GM12875 (cell line): ENCODE measurements at regions not wholly inside any gene's neighbourhood (a gene's known extent, or its start where the extent isn't known, plus 50 kb on each side); places are given as distances from the start of the nearest gene placed in this dataset.

Experiments used
- H3K4me3 ChIP-seq: one replicate; pipeline ENCODE4 v1.5.1; 2011; ENCODE audit warnings: low read depth, low read length, control low read depth
- TF ChIP-seq, protein P1 (sequence below): IDR thresholded peaks from 2 replicates; pipeline ENCODE4 v1.5.1; 2011; ENCODE audit warnings: low read depth, mild to moderate bottlenecking, control low read depth, inconsistent platforms, low read length, moderate library complexity, borderline replicate concordance; ENCODE audit not compliant: insufficient read depth

DNA sequence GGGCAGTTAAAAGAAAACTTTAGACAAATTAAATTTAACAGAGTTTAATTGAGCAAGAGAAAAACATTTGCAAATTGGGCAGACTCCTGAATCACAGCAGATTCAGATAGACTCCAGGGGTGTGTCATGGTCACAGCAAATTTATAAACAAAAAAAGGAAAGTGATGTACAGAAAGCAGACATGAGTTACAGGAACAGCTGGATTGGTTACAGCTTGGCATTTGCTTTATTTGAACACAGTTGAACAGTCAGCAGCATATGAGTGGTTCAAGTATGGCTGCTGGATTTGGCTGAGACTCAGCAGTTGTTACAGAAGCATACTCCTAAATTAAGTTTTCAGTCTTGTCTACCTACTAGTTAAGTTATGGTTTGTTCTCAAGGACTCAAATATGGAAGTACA lies 82.3 kb upstream of the NYAP2 start:
- no peak overlapping the region for H3K4me3 ChIP-seq
- TF ChIP-seq, protein P1, sequence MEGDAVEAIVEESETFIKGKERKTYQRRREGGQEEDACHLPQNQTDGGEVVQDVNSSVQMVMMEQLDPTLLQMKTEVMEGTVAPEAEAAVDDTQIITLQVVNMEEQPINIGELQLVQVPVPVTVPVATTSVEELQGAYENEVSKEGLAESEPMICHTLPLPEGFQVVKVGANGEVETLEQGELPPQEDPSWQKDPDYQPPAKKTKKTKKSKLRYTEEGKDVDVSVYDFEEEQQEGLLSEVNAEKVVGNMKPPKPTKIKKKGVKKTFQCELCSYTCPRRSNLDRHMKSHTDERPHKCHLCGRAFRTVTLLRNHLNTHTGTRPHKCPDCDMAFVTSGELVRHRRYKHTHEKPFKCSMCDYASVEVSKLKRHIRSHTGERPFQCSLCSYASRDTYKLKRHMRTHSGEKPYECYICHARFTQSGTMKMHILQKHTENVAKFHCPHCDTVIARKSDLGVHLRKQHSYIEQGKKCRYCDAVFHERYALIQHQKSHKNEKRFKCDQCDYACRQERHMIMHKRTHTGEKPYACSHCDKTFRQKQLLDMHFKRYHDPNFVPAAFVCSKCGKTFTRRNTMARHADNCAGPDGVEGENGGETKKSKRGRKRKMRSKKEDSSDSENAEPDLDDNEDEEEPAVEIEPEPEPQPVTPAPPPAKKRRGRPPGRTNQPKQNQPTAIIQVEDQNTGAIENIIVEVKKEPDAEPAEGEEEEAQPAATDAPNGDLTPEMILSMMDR = no peak

DNA sequence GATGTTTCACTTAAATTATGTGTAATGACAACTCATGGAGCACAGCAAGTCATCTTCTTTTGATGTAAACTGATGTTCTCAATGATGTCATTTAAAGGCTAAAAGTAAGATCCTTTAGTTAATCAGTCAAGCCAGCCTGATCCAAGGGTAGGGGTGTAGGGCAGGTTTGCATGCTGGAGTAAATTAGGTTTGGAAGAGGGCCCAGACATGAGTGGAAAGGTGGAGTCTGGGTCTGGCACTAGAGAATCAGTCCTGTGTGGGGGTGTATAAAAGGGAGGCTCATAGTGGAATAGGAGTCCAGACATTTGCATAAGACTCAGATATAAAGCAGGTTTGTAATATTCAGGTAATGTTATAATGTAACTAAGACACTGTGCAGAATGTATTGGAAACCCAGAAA lies 88.8 kb upstream of the NYAP2 start:
- TF ChIP-seq, protein P1 = no peak
- H3K4me3 ChIP-seq = no peak overlapping the region

DNA sequence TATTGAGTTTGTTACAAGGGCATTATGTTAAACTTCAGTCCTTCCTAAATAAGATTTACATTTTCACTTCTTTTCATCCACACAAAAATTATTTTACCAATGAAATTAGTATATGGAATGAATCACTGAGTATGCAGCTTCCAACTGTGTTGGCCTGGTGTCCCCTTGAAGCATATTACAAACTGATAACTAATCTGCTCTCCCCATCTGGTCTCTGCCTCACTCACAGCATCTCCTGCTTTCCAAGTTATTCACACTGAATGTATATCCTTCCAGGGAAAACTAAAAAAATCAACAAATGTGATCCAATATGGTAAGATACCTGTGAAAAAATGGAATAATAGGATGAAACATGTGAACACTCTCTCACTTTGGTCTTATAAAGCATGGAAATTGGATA lies 90.0 kb upstream of the NYAP2 start:
- TF ChIP-seq, protein P1 = no peak

DNA sequence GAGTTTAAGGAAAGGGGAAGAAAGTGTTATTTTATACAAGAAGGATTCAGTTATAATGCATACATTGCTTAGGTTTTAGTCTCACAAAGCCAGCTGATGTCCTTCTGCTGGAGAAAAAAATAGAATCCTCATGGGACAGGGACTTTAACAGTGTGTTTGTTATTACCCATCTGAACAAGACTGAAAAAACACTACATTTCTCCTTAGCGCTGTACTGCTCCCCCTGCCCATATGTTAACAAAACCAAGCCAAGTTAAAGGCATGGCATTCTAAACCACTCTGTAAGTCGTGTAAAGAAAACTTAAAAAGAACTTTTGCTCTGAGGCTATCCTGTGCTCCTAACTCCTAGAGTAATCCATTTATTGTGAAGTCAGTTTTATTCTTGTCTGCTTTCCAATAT lies 102.6 kb upstream of the NYAP2 start:
- TF ChIP-seq, protein P1 = no peak
- no peak overlapping the region for H3K4me3 ChIP-seq

More for the DNA sequence above, 90.0 kb upstream of the NYAP2 start:
- no peak overlapping the region for H3K4me3 ChIP-seq

DNA sequence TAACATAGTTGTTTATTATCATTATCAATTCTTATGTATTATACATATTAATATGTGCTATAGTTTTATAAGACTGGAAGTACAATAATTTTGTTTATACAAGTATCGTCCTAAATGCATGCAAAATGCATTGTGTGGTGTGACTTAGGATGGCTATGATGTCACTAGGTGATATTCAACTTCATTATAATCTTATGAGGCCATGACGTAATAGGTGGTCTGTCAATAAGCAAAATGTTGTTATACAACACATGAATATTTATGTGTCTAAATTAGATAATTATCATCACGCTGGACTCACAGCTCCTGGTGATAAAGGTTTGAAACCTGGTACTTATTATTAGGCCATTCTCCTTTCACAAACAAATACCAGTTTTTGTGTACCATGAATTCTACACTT lies 104.4 kb upstream of the NYAP2 start:
- no peak overlapping the region for H3K4me3 ChIP-seq
- TF ChIP-seq, protein P1 = no peak

DNA sequence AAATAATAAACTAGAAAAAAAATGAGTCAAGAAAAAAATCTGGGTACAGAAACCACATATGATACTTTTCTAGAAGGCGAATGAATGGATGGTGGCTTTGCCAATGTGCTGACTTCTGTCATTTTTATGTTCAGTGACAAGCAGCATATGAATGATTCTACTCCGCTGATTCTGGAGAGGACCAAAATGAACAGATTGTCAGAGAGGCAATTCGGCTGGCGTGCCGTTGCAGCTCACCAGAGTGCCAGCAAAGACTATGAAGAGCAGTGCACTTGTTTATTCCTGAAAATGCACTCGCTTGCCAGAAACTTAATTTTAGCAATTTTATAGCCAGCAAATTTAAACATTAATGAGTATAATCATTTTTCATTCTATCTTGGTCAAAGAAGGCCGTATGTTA lies 105.9 kb upstream of the NYAP2 start:
- TF ChIP-seq, protein P1 = no peak
- H3K4me3 ChIP-seq = no peak overlapping the region

DNA sequence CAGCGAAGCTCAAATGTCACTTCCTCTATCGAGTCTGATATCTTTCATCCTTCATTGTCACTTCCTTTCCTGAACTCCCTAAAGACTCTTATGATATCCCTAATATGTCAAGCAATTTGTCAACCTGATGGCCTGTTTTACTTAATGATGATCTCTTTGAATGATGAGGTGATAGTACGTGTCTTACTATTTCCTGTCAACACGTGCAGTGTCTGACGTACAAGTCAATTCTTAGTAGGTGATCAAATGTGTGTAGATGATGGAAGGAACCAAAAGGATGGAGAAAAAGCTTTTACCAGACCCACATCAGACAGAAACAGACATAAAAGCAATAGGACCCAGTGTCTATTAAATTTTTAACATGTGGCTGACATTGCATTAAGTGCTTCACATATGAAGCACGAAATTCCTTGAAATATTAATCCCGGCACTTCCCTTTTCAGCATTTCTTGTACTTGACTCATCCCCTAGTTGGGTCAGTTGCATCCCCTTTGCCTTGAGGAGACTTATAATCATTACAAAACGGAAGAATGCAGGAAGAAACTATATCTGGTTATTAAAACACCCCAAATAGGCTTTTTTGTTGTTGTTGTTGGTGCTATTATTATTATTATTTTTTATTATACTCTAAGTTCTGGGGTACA lies 108.6 kb upstream of the NYAP2 start:
- TF ChIP-seq, protein P1 = no peak
- H3K4me3 ChIP-seq = no peak overlapping the region
